ENCODE measurements at regions not wholly inside any gene's neighbourhood (a gene's known extent, or its start where the extent isn't known, plus 50 kb on each side); places are given as distances from the start of the nearest gene placed in this dataset.
"Not testable (repeated sequence)": the region's sequence is repeated elsewhere in the genome, so short reads cannot be mapped to it uniquely, and the experiment has no call there.

DNA sequence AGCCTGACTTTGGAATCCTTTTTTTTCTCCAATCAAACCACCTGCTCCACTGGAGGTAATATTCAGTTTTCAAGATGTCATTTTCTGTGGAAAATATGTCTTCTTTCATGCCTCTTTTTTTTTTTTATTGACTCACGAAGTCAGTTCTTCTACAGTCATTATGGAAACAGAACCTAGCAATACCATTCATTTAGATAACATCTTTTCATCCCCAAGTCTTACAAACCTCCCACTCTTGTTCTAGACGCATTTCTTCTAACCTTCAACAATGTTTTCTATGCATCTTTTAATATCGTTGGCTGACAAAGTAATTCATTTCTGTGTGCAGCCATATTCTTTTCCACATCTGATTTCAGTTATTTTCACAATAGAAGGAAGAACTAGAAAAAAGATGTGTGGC, 474.3 kb upstream of the CCDC196 start:
- H3K4me3 ChIP-seq (ENCODE audit: low read length), result no peak overlapping the region
- DNase-seq (ENCODE audit: low read depth), result no peak
- TF ChIP-seq, protein P1, sequence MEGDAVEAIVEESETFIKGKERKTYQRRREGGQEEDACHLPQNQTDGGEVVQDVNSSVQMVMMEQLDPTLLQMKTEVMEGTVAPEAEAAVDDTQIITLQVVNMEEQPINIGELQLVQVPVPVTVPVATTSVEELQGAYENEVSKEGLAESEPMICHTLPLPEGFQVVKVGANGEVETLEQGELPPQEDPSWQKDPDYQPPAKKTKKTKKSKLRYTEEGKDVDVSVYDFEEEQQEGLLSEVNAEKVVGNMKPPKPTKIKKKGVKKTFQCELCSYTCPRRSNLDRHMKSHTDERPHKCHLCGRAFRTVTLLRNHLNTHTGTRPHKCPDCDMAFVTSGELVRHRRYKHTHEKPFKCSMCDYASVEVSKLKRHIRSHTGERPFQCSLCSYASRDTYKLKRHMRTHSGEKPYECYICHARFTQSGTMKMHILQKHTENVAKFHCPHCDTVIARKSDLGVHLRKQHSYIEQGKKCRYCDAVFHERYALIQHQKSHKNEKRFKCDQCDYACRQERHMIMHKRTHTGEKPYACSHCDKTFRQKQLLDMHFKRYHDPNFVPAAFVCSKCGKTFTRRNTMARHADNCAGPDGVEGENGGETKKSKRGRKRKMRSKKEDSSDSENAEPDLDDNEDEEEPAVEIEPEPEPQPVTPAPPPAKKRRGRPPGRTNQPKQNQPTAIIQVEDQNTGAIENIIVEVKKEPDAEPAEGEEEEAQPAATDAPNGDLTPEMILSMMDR (IDR thresholded peaks at IDR 0.05; ENCODE audit: insufficient read depth, low read depth, low read length, missing control alignments), result no peak

DNA sequence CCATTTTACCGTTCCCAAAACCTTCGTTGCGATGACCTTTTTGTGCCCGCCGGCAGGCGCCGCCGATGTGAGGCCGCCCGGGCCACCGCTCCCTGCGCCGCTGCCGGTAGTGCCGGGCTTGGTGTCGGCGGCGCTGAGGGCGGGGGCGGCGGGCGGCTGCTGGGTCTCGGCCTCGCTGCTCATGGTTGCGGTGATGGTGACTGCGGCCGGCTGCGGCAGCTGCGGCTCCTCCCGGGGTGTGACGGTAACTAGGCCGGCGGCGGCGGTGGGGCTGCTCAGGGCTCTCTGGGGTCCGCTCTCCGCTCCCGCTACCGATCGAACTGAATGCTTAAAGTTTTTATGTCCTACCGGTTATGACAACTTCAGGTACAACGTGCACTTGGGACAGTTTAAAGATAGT, 472.6 kb upstream of the CCDC196 start:
- DNase-seq (ENCODE audit: low read depth); H3K4me3 ChIP-seq (ENCODE audit: low read length): not testable (repeated sequence)

DNA sequence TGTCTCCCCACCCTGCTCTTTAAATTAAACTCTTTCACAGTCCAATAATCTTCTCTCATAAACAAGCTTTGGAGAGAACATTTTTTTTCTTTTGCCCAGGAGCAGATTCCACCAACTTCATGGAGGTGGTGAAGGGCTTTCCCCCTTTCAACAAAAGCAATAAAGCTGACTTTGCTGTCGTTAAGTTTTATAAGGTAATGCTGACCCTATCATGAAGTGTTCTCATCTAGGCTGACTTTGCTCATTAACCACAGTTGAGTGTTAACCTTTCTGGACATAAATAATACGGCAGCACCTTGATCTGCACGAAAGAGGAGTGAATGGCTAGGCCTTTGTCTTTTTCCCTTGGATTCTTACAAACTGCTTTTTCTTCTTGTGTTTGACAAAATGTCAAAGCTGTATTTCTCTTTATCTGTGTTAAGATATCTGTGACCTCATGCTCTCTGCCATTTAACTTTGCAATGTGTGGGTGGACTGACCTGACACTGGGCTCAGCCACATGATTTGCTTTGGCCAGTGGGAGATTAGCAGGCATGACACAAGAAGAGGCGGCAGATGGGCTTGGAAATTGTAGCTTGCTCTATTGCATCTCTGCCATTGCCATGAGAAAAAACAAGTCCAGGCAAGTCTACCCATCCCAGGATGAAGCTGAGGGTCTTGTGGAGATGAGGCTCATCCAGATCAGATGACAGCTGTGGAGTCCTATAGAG, 470.9 kb upstream of the CCDC196 start:
- DNase-seq (ENCODE audit: low read depth), result no peak
- no peak overlapping the region for H3K4me3 ChIP-seq (ENCODE audit: low read length)
- TF ChIP-seq, protein P1 (IDR thresholded peaks at IDR 0.05; ENCODE audit: insufficient read depth, low read depth, low read length, missing control alignments), result no peak

DNA sequence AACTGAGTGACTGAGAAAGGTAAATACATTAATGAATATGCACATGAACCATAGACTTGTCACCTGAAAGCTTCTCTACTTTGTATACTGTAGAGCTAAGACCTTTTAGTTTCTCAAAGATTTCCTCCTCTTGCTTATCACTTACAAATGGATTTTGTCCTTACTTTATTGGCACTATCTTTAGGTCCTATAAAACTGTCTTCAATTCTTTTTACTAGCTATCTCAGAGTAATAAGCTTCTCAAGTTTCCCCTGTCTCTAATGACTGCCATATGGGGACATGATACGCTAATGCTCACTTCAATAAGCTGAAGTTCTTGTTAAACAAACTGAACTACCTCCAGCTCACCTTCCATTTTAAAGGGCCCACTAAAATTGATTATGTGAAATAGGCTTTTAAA, 468.2 kb upstream of the CCDC196 start:
- no peak overlapping the region for H3K4me3 ChIP-seq (ENCODE audit: low read length)
- no peak for DNase-seq (ENCODE audit: low read depth)
- TF ChIP-seq, protein P1 (IDR thresholded peaks at IDR 0.05; ENCODE audit: insufficient read depth, low read depth, low read length, missing control alignments), result no peak

DNA sequence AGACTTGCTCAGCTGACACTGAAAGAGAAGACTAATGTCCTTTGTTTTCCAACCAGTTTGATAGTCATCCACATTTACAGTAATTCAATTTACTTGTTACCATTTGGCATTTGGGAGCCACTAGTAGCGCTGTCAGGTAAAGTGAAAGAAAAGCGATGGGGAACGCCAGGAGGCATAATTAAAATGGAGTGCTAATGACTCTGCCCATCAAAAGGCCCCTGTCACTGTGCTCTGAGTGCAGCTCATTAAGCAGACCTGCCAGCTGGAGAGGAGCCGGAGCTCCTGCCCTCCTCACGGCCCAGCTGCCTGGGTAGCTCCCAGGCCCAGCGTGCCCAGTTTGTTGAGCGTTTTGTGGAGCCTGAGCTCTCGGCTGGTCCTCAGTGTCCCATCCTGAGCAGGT, 463.6 kb upstream of the CCDC196 start:
- no peak for DNase-seq (ENCODE audit: low read depth)
- H3K4me3 ChIP-seq (ENCODE audit: low read length), result no peak overlapping the region
- TF ChIP-seq, protein P1 (IDR thresholded peaks at IDR 0.05; ENCODE audit: insufficient read depth, low read depth, low read length, missing control alignments), result no peak

DNA sequence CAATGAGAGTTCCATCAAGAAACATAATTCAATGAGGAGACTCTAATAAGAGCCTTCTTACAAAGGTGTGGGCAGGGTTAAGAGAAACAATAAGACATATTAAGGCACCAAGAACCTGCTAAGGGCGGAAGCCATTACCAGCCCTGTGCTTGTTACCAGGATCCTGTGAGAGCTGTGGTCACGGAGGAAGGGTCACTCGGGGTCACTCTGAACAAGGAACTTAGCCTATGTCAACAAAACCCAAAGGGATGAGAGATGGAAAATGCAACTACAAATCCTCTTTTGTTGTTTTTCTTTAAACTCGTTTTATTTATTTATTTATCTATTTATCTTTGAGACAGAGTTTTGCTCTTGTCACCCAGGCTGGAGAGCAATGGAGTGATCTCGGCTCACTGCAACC, 460.4 kb upstream of the CCDC196 start:
- TF ChIP-seq, protein P1 (IDR thresholded peaks at IDR 0.05; ENCODE audit: insufficient read depth, low read depth, low read length, missing control alignments), result no peak
- no peak for DNase-seq (ENCODE audit: low read depth)
- H3K4me3 ChIP-seq (ENCODE audit: low read length), result no peak overlapping the region

DNA sequence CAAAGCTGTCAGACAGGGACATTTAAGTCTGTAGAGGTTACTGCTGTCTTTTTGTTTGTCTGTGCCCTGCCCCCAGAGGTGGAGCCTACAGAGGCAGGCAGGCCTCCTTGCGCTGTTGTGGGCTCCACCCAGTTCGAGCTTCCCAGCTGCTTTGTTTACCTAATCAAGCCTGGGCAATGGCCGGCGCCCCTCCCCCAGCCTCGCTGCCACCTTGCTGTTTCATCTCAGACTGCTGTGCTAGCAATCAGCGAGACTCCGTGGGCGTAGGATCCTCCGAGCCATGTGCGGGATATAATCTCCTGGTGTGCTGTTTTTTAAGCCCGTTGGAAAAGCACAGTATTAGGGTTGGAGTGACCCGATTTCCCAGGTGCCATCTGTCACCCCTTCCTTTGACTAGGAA, 454.2 kb upstream of the CCDC196 start:
- not testable (repeated sequence) for H3K4me3 ChIP-seq (ENCODE audit: low read length); DNase-seq (ENCODE audit: low read depth)

DNA sequence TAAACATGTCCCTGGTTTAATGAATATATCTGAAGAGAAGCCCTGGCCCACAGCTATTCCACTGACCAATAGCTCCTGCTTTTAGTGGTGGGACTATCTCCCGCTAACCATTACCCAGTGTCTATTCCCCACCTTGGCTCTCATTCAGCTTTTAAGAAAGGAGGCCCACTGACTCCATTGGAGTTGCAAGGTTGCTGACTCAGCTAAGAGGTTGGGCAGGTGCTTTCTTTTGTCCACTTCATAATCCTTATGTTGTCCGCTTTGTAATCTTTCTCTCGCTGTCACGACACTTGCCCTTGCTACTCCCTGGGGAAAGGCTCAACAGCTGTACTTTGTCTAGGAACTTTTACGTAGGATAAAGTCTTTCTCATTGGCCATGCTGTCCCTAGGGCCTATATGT, 453.4 kb upstream of the CCDC196 start:
- TF ChIP-seq, protein P1 (IDR thresholded peaks at IDR 0.05; ENCODE audit: insufficient read depth, low read depth, low read length, missing control alignments), result no peak
- no peak for DNase-seq (ENCODE audit: low read depth)
- no peak overlapping the region for H3K4me3 ChIP-seq (ENCODE audit: low read length)

Measured in epithelial cell of esophagus (primary cell).